GM21619 (cell line): ENCODE measurements at regions not wholly inside any gene's neighbourhood (a gene's known extent, or its start where the extent isn't known, plus 50 kb on each side); places are given as distances from the start of the nearest gene placed in this dataset.

ENCODE experiments used
- ATAC-seq: cut with Tn5 transposase; IDR thresholded peaks from one replicate; pipeline ENCODE4 v1.9.1; 2021; ENCODE audit not compliant: unreplicated experiment

DNA sequence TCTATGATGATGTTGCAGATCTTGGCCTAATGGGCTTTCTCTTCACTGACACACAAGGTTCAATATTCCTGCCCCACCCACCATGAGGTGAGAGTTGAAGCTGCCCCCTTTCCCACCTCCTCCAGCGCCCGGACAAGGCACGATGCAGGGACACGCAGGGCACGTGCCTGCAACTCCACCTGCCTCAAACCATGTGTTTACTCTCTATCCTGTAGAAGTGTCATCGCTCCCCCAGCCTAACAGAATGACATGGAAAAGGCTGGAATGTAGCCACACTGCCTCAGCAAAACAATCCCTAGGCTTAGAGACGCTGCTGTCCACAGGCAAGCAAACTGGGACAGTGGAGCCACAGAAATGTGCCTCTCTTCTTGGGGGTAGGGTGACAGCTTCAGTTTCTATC lies 92.9 kb upstream of the SOD1 start:
- ATAC-seq, result no peak

- no peak for ATAC-seq
These were observed 93.4 kb upstream of the SOD1 start for GRCh38 chr21:31566064-31566463.

GRCh38 chr21:31564439-31564838 lies 95.1 kb upstream of the SOD1 start:
- no peak for ATAC-seq

GRCh38 chr21:31560479-31560878 lies 99.0 kb upstream of the SOD1 start:
- ATAC-seq, result no peak

GRCh38 chr21:31559368-31560119 lies 99.9 kb upstream of the SOD1 start:
- ATAC-seq, result peak; percentile 74

DNA sequence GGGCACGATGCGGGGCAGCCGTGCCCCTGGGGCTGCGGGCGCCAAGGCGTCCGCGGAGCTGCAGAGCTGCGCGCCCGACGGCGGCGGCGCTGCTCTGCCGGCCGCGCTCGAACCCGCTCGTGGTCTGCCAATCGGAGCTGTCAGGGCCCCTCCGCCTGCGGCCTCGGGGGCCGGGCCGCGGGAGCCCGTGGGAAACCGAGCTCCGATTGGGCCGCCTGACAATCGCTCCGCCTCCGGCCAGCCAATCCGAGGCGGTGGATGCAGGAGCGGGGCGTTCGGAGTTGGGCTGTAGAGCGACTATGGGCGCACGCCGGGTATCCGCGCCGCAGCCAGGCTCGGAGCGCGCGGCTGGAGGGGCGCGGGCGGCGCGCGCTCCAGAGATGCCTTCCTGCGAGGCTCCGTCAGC lies 100.5 kb upstream of the SOD1 start:
- peak; percentile 86 for ATAC-seq

DNA sequence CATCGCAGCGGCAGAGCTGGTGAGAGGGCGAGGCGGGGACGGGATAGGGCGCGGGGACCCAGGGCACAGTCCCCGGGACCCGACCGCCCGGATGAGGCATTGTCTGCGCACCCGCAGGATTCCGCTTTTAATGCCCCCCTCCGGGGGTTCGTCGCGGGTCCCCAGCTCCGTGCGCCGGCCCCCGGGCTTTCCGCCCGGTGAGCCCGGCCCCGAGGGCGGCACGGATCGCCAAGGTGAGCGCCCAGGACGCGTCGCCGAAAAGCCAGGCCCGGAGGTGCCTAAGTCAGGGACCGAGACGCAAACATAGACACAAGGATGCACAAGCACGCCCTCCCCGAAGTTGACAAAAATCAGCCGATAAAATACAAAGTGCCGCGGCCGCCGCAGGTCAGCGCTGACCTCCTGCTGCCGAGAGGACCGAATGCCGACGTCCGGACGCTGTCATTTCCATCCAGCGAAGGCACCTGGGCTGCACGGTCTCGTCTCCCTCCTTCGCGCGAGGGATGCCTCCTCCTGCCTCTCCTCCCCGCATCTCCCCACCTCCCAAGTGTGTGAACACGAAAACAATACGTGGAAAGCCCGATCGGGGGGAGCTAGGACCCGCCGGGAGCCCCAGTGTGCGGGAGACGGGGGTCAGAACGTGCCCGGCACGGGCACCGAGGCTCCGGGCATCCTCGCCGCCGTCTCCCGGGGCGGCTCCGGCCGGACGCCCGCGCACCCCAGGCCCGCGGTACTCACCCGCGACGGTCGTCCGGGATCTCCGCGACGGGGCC lies 101.1 kb upstream of the SOD1 start:
- ATAC-seq, result peak; percentile 4

DNA sequence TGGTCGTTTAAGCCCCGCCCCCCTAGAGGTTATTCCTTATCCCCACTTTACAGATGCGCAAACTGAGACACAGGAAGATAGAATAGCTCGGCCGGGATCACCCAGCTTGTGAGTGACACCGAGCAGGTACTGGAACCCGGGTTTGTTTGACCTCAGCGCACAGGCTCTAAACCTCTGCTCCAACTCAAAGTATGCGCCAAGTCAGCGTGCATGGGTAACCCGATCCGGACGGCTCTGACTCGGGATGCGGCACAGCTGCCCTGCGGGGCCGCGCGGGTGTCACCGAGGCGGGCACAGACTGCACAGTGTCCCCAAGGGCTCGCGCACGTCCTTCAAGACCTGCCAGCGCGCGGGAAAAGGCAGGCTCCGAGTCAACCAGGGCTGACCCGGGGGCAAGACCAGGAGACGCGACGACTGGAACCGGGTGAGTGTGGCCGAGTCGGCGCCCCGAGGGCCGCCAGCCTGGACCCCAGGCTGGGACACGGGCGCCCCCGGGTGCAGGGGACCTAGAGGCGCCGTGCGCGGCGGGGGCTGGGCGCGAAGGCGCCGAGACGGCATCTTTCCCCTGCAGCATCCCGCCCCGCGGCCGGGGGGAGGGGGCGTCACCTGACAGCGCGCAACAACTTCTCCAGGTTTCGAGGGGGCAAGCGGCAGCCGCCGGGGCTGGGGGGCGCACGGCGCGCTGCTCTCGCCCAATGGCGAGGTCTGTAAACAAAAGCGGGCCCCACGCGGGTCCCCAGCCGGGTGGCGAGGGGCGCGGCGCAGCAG lies 101.9 kb upstream of the SOD1 start:
- no peak for ATAC-seq

DNA sequence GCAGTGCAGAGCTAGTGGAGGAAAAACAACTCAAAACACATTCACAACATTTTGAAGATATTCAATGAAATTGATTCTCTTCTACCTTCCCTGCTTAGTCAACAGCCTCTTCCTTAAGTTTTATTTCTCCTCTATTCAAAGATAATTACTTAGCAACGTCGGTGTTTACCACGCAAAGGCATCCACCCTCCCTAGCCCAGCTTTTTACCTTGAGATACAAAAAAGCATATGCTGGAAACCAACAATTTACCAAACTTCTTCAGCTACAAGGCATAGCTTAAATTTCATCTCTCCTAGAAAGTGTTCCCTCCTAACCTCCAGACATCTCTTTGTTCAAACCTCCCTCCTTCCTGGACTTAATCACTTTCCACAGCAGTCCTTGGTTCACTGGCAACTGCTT lies 102.8 kb upstream of the SOD1 start:
- ATAC-seq, result no peak

DNA sequence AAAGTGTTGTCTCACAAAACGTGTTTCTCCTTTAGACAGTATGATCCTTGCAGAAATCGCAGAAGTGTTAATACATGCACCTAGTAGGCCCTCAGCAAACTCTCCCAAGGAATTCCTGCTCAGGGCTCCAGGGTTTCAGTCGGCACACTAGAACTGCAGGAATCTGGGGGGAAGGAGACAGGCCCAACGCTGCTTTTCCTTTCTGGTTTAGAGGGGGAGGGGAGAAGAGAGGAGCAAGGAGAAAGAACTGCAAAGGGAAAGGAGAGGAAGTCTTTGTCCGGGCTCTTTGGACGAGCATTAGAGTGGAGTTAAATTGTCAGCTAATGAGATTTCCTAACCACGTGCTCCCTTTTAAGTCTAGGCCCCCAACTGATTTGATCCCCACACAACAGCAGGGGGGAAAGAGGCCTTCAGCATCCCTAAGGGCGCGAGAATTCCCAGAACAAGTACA lies 103.7 kb upstream of the SOD1 start:
- no peak for ATAC-seq

DNA sequence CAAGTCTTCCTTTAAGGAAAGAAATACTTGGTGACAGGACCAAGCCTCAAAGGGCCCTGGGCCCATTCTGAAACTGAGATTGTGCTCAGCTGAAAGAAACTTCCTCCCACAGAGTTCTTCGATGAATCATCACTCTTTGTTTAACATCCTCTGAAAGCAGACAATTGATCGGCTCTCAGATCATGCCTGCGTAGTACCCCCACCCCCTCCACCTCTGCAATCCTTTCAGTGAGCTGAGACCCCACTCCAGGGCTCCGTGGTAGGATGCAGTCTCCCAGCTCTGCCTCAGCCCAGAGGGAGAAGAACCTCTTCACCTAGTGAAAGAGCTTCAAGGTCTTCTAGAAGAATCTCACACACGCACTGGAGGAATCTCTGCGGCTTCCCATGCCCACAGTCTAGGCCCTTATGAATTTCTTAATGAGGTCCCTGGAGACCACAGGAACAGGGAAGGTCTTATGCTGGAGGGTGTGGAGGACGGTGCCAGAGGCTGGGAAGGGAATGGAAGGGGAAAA lies 104.9 kb upstream of the SOD1 start:
- ATAC-seq, result peak; percentile 37

DNA sequence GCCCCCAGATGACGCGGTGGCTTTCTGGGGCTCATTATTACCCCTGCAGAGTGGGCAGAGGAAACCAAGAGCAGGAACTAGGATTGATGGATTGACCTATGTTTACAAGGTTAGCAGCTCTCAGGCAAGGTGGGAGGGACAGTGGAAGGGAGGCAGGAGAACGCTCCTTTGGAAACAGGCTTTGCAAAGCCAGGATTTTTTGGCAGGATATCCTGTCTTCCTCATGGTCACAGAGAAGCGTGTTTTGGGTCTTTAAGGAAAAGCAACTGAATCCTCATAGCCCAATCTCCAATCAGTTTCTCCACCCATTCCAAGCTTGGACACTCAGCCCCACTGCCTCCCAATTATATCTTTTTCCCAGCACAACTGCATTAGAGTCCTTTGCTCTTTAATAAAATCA lies 105.6 kb upstream of the SOD1 start:
- no peak for ATAC-seq

DNA sequence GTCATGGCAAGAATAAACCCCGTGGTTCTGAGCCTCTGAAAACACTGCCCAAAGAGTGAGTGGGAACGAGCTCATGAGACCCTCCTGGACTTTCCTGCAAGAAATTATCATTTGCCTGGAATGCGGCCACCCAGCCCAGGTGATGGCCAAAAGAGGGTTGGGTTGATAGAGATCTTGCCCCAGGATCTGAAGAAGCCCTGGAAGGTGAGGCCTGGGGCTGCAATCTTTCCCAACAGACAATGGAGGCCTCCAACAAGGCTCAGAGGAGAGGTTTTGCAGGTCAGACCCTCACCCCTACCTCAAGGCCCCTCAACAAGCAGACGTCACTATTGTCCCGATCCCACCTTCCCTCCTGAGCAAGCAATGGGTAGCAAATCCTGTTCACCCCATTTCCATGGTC lies 106.0 kb upstream of the SOD1 start:
- ATAC-seq, result no peak

DNA sequence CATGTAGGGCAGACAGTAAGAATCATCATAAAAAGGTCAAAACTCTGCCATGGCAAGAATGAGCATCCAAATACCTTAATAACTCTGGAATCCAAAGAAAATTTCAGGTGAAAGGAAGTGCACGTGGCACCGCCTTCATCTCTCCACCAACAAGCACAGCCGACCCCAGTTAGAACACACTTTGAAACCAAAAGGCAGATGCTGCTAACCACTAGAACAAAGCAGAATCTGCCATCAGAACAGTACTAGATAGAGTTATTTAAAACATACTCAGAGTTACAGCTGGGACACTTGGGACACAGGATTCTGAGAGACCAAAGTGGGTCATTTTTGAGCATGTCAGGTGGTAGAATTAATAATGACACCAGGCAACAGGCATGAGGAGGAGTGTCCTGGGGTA lies 106.7 kb upstream of the SOD1 start:
- no peak for ATAC-seq

DNA sequence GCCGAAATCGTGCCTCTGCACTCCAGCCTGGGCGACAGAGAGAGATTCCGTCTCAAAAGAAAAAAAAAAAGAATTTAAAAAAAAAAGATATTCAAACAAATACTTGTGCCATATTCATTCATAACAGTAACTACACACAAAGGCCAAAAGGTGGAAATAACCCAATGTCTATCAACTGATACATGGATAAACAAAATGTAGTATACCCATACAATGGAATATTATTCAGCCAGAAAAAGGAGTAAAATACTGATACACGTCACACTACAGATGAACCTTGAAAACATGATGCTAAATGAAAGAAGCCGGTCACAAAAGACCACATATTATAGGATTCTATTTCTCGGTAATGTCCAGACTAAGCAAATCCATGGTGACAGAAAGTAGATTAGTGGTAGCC lies 109.4 kb upstream of the SOD1 start:
- no peak for ATAC-seq

DNA sequence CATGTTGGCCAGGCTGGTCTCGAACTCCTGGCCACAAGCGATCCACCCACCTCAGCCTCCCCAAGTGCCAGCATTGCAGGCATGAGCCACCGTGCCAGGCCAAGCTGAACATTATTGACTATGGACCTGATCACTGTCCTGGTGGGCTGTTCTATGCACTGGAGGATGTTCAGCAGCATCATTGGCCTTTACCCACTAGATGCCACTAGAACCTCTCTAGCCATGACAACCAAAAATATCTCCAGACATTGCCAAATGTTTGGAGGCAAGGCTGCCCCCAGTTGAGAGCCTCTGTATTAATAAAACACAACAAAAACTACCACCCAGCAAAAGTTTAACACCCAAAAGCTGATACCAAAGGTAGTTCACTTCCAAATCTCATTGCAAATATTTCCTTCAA lies 110.8 kb upstream of the SOD1 start:
- ATAC-seq, result no peak

GRCh38 chr21:31546443-31547170 lies 112.9 kb upstream of the SOD1 start:
- no peak for ATAC-seq

- ATAC-seq, result no peak
These were observed 114.5 kb upstream of the SOD1 start for GRCh38 chr21:31545036-31545435.

DNA sequence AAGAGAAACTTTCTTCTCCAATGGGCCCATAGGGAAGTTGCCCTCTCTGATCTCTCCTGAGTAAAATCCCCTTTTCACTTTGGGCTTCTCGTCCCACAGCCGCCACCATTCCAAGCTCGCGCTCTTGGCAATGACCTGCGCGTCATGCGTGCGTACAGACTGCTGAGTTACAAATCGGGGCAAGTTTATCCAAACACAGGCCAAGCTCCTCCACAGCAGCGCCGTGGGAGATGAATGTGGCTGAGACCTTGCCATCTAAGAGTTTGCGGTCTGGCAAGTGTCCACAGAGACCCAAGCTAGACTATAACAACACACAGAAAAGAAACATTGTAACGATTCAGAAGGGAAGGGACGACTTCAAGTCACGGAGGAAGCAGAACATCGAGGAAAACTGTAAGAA lies 116.3 kb upstream of the SOD1 start:
- no peak for ATAC-seq

DNA sequence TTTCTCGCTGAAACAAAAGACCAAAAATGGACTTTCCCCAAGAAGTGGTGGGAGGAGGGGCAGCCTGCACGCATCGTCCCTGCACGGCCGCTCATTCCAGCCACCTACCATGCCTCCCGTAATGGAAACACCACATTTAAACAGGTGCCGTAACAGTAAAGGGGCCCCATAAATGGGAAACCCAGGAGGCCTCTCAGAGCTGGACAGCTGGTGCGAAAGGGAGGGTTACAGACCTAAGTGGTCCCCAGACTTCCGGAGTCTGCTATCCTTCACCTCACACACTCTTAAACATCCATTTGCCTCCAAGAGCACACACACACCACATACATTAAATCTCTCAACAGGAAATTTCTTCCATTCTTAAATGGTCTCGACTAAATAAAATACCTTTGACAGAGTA lies 120.7 kb upstream of the SOD1 start:
- ATAC-seq, result no peak
